Mammary epithelial cell (primary cell): ENCODE measurements at regions not wholly inside any gene's neighbourhood (a gene's known extent, or its start where the extent isn't known, plus 50 kb on each side); places are given as distances from the start of the nearest gene placed in this dataset.

Source experiments
- CTCF ChIP-seq, 2 donors: IDR thresholded peaks in 1 of 2; conservative IDR thresholded peaks in 1 of 2; 2 replicates each; pipeline ENCODE4 v1.5.1; 2011 to 2012; ENCODE audit warnings: inconsistent platforms in 2 of 2, low read length in 2 of 2, mild to moderate bottlenecking in 2 of 2, control low read depth in 1 of 2, low read depth in 1 of 2; ENCODE audit not compliant: insufficient read depth in 1 of 2; ENCODE audit errors: extremely low read depth in 1 of 2
- EZH2 ChIP-seq: IDR thresholded peaks from 2 replicates; pipeline ENCODE4 v1.6.1; 2012; ENCODE audit warnings: low read length, inconsistent platforms, borderline replicate concordance

GRCh38 chr6:153526479-153526878, 395.4 kb upstream of the RGS17 start:
- TF ChIP-seq CTCF (conservative IDR thresholded peaks at IDR 0.05 in 1 of 2, IDR thresholded peaks at IDR 0.05 in 1 of 2; ENCODE audit: extremely low read depth in 1 of 2, insufficient read depth in 1 of 2, low read depth in 1 of 2, low read length in 2 of 2), result no peak
- TF ChIP-seq EZH2, result no peak
